Activated CD8-positive, alpha-beta T cell treated with anti-CD3 and anti-CD28 coated beads for 36 hours (primary cell): ENCODE measurements at regions not wholly inside any gene's neighbourhood (a gene's known extent, or its start where the extent isn't known, plus 50 kb on each side); places are given as distances from the start of the nearest gene placed in this dataset.

Source experiments
- ATAC-seq: fragments of 200-7000 bp; cut with Tn5 transposase; one replicate; pipeline ENCODE4 v1.10.0; 2021; ENCODE audit warnings: mild to moderate bottlenecking, moderate library complexity
- CTCF ChIA-PET: fragments of 350-600 bp; sonication (Branson Sonifier 250); formaldehyde crosslinking; loops from one replicate; lab custom pipeline; 2021; ENCODE audit warnings: antibody characterized with exemption; lab: Charles Lee
- POLR2A ChIA-PET: fragments of 350-600 bp; sonication (Branson Sonifier 250); formaldehyde crosslinking; loops from one replicate; lab custom pipeline; 2021; ENCODE audit warnings: antibody characterized with exemption; lab: Charles Lee
- DNase-seq: peaks from one replicate; pipeline ENCODE4 v3.0.0-alpha.2; 2020
- H3K27ac Mint-ChIP-seq: one replicate; pipeline ENCODE4 v1.8.0; 2021; ENCODE audit warnings: mild to moderate bottlenecking, mixed read lengths
- H3K27me3 Mint-ChIP-seq: one replicate; pipeline ENCODE4 v1.8.0; 2021; ENCODE audit warnings: mixed read lengths
- H3K36me3 Mint-ChIP-seq: one replicate; pipeline ENCODE4 v1.8.0; 2021; ENCODE audit warnings: low read depth, mixed read lengths
- H3K4me1 Mint-ChIP-seq: one replicate; pipeline ENCODE4 v1.8.0; 2021; ENCODE audit warnings: low read depth, mixed read lengths
- H3K4me3 Mint-ChIP-seq: one replicate; pipeline ENCODE4 v1.8.0; 2021; ENCODE audit warnings: mild to moderate bottlenecking, moderate library complexity, mixed read lengths
- H3K9me3 Mint-ChIP-seq: one replicate; pipeline ENCODE4 v1.8.0; 2021; ENCODE audit warnings: mixed read lengths
- CTCF ChIP-seq: fragments of 200-600 bp; IDR thresholded peaks from one replicate; pipeline ENCODE4 v1.8.0; 2022; ENCODE audit warnings: antibody characterized with exemption, mild to moderate bottlenecking
- intact Hi-C: fragments of 100-400 bp; cut with micrococcal nuclease; formaldehyde crosslinking; loops from one replicate; pipeline ENCODE4 v1.10.0; 2022

- Mint-ChIP-seq H3K4me3 (no peak overlapping the region), H3K9me3 (no peaks in the 10 kb centered on the region), H3K36me3 (no peaks in the 10 kb centered on the region), H3K4me1 (no peaks in the 10 kb centered on the region), H3K27me3 (peaks cover 3% of the 10 kb centered on the region), H3K27ac (no peak overlapping the region)
- ATAC-seq (no peak), DNase-seq (no peak)
- POLR2A ChIA-PET, result no interaction called here
- no peak for TF ChIP-seq CTCF
- intact Hi-C loops, result no loop called here
- CTCF ChIA-PET, result interaction anchor here (0.7 kb wide), 1 partner anchor 42 kb away, joined by 3 read pairs; no protein-coding TSS in a partner anchor
These were observed 133.9 kb upstream of the CXorf66 start for GRCh38 chrX:140099221-140099620.

GRCh38 chrX:140092121-140092520, 126.8 kb upstream of the CXorf66 start:
- H3K4me3 Mint-ChIP-seq, result no peak overlapping the region
- no peaks in the 10 kb centered on the region for H3K4me1 Mint-ChIP-seq
- ATAC-seq, result no peak

GRCh38 chrX:140091125-140091886, 126.0 kb upstream of the CXorf66 start:
- Mint-ChIP-seq H3K4me1 (no peaks in the 10 kb centered on the region), H3K27me3 (peaks cover 12% of the 10 kb centered on the region), H3K9me3 (no peaks in the 10 kb centered on the region), H3K27ac (no peak overlapping the region), H3K4me3 (peak overlapping the region; percentile 35), H3K36me3 (no peaks in the 10 kb centered on the region)
- ChIA-PET CTCF (interaction anchor here (0.7 kb wide), 1 partner anchor 11 kb away, joined by 3 read pairs; no protein-coding TSS in a partner anchor), POLR2A (no interaction called here)
- DNase-seq (peak; percentile 17), ATAC-seq (peak; percentile 27)
- intact Hi-C loops, result no loop called here
- no peak for TF ChIP-seq CTCF

More at GRCh38 chrX:140092121-140092520, 126.8 kb upstream of the CXorf66 start:
- no peak overlapping the region for H3K27ac Mint-ChIP-seq
- POLR2A ChIA-PET, result no interaction called here
- no peaks in the 10 kb centered on the region for H3K9me3 Mint-ChIP-seq
- intact Hi-C loops, result no loop called here
- H3K36me3 Mint-ChIP-seq, result no peaks in the 10 kb centered on the region
- TF ChIP-seq CTCF, result no peak
- H3K27me3 Mint-ChIP-seq, result peaks cover 12% of the 10 kb centered on the region
- CTCF ChIA-PET, result interaction anchor here (0.7 kb wide), 1 partner anchor 10 kb away, joined by 3 read pairs; no protein-coding TSS in a partner anchor
- no peak for DNase-seq

GRCh38 chrX:140090800-140091124, 125.4 kb upstream of the CXorf66 start:
- ChIA-PET POLR2A (no interaction called here), CTCF (no interaction called here)
- intact Hi-C loops, result no loop called here
- no peak for DNase-seq
- no peaks in the 10 kb centered on the region for H3K4me1 Mint-ChIP-seq
- ATAC-seq, result no peak
- no peaks in the 10 kb centered on the region for H3K36me3 Mint-ChIP-seq
- H3K9me3 Mint-ChIP-seq, result no peaks in the 10 kb centered on the region
- no peak overlapping the region for H3K27ac Mint-ChIP-seq
- peak overlapping the region; percentile 12 for H3K4me3 Mint-ChIP-seq
- no peak for TF ChIP-seq CTCF
- H3K27me3 Mint-ChIP-seq, result peaks cover 12% of the 10 kb centered on the region

- Mint-ChIP-seq H3K27me3 (peaks cover 12% of the 10 kb centered on the region), H3K36me3 (no peaks in the 10 kb centered on the region), H3K4me1 (no peaks in the 10 kb centered on the region), H3K4me3 (no peak overlapping the region), H3K27ac (no peak overlapping the region), H3K9me3 (no peaks in the 10 kb centered on the region)
- no peak for TF ChIP-seq CTCF
- DNase-seq (no peak), ATAC-seq (no peak)
- CTCF ChIA-PET, result no interaction called here
- intact Hi-C loops, result no loop called here
- POLR2A ChIA-PET, result no interaction called here
These were observed 123.1 kb upstream of the CXorf66 start for GRCh38 chrX:140088438-140088837.
